ENCODE measurements at regions not wholly inside any gene's neighbourhood (a gene's known extent, or its start where the extent isn't known, plus 50 kb on each side); places are given as distances from the start of the nearest gene placed in this dataset.

GRCh38 chr2:221836095-221836494, 264.0 kb upstream of the EPHA4 start:
- WGBS (ENCODE audit: low lambda C conversion rate): 1% methylated on average over 3 of the region's 3 CpGs
- FAIRE-seq (no peak), ATAC-seq (no peak), DNase-seq (ENCODE audit: low spot score) (no peak)
- Histone ChIP-seq H3K4me2 (ENCODE audit: low read depth, low read length) (no peak overlapping the region), H3K9ac (ENCODE audit: insufficient read depth, low read depth, low read length) (no peak overlapping the region), H4K20me1 (ENCODE audit: insufficient read depth, low read length) (no peaks in the 10 kb centered on the region), H2AFZ (ENCODE audit: low read length) (no peak overlapping the region), H3K27me3 (ENCODE audit: control insufficient read depth in 1 of 2, insufficient read depth in 2 of 2, low read length in 2 of 2) (no peaks in the 10 kb centered on the region), H3K9me3 (ENCODE audit: low read length) (peaks cover 7% of the 10 kb centered on the region; the same call in 1 of the 2 replicates), H3K4me3 (replicated peaks in 1 of 3; ENCODE audit: insufficient read depth in 1 of 3, low read depth in 2 of 3, low read length in 3 of 3) (no peak overlapping the region), H3K27ac (ENCODE audit: extremely low read length, insufficient read depth, low read length) (no peak overlapping the region), H3K36me3 (replicated peaks in 1 of 2; ENCODE audit: control insufficient read depth in 1 of 2, insufficient read depth in 2 of 2, low read length in 2 of 2) (no peaks in the 10 kb centered on the region), H3K4me1 (ENCODE audit: insufficient read depth, low read length) (no peaks in the 10 kb centered on the region), H3K79me2 (ENCODE audit: insufficient read depth, low read length) (no peaks in the 10 kb centered on the region)
- no TSS peak for BruUV-seq (replicated peaks)
- ChIA-PET CTCF (ENCODE audit: low intra/inter-chr PET ratio, low total read pairs) (no interaction called here), POLR2A (no interaction called here)
- in situ Hi-C loops (cut with HindIII; ENCODE audit: extremely low pct_ligation_motif_present, low pct_unique_long_range_greater_than_20kb) (no loop called here), intact Hi-C loops (cut with micrococcal nuclease; ENCODE audit: unreplicated experiment) (no loop called here)
- TF ChIP-seq JDP2 (CRISPR knock-in tag; IDR thresholded peaks at IDR 0.05; ENCODE audit: borderline replicate concordance) (no peak), TRIM22 (IDR thresholded peaks at IDR 0.05) (no peak), CAMTA2 (CRISPR knock-in tag; IDR thresholded peaks at IDR 0.05; ENCODE audit: borderline replicate concordance) (no peak)

GRCh38 chr2:221833966-221834365, 261.9 kb upstream of the EPHA4 start:
- intact Hi-C loops (cut with micrococcal nuclease; ENCODE audit: unreplicated experiment) (no loop called here), in situ Hi-C loops (cut with HindIII; ENCODE audit: extremely low pct_ligation_motif_present, low pct_unique_long_range_greater_than_20kb) (no loop called here)
- ATAC-seq: no peak
- WGBS (ENCODE audit: low lambda C conversion rate): 0% methylated on average over 2 of the region's 2 CpGs
- H4K20me1 ChIP-seq (ENCODE audit: insufficient read depth, low read length): no peaks in the 10 kb centered on the region
- H3K36me3 ChIP-seq (replicated peaks in 1 of 2; ENCODE audit: control insufficient read depth in 1 of 2, insufficient read depth in 2 of 2, low read length in 2 of 2): no peaks in the 10 kb centered on the region
- POLR2A ChIA-PET: no interaction called here
- H3K9ac ChIP-seq (ENCODE audit: insufficient read depth, low read depth, low read length): no peak overlapping the region
- H3K27ac ChIP-seq (ENCODE audit: extremely low read length, insufficient read depth, low read length): no peak overlapping the region
- no peak overlapping the region for H3K4me3 ChIP-seq (replicated peaks in 1 of 3; ENCODE audit: insufficient read depth in 1 of 3, low read depth in 2 of 3, low read length in 3 of 3)
- peaks cover 14% of the 10 kb centered on the region; the same call in 1 of the 2 replicates for H3K9me3 ChIP-seq (ENCODE audit: low read length)
- CTCF ChIA-PET (ENCODE audit: low intra/inter-chr PET ratio, low total read pairs): no interaction called here
- H3K79me2 ChIP-seq (ENCODE audit: insufficient read depth, low read length): no peaks in the 10 kb centered on the region
- no peaks in the 10 kb centered on the region for H3K4me1 ChIP-seq (ENCODE audit: insufficient read depth, low read length)
- H2AFZ ChIP-seq (ENCODE audit: low read length): no peak overlapping the region
- BruUV-seq (replicated peaks): no TSS peak
- no peak overlapping the region for H3K4me2 ChIP-seq (ENCODE audit: low read depth, low read length)
- no peak for FAIRE-seq
- H3K27me3 ChIP-seq (ENCODE audit: control insufficient read depth in 1 of 2, insufficient read depth in 2 of 2, low read length in 2 of 2): no peaks in the 10 kb centered on the region
- DNase-seq (ENCODE audit: low spot score): no peak
- TF ChIP-seq ZBTB7B (CRISPR knock-in tag; IDR thresholded peaks at IDR 0.05) (no peak), ZNF451 (CRISPR knock-in tag; IDR thresholded peaks at IDR 0.05) (no peak), EED (CRISPR knock-in tag; IDR thresholded peaks at IDR 0.05) (no peak), IKZF4 (CRISPR knock-in tag; IDR thresholded peaks at IDR 0.05; ENCODE audit: borderline replicate concordance, low read depth, not compliant biosample characterization) (no peak), ZNF432 (CRISPR knock-in tag; IDR thresholded peaks at IDR 0.05; ENCODE audit: borderline replicate concordance) (no peak), RFXAP (CRISPR knock-in tag; IDR thresholded peaks at IDR 0.05; ENCODE audit: borderline replicate concordance) (no peak), BHLHE40 (IDR thresholded peaks at IDR 0.05; ENCODE audit: low read length) (no peak), ZNF501 (CRISPR knock-in tag; IDR thresholded peaks at IDR 0.05) (no peak), SALL2 (CRISPR knock-in tag; IDR thresholded peaks at IDR 0.05) (no peak), ZNF180 (CRISPR knock-in tag; IDR thresholded peaks at IDR 0.05; ENCODE audit: borderline replicate concordance, low read depth) (no peak), RFXANK (CRISPR knock-in tag; IDR thresholded peaks at IDR 0.05) (no peak), BRD4 (CRISPR knock-in tag; IDR thresholded peaks at IDR 0.05) (no peak), ZNF441 (CRISPR knock-in tag; IDR thresholded peaks at IDR 0.05; ENCODE audit: borderline replicate concordance) (no peak), NBN (conservative IDR thresholded peaks at IDR 0.05) (no peak), ZFYVE20 (CRISPR knock-in tag; IDR thresholded peaks at IDR 0.05; ENCODE audit: borderline replicate concordance, low read depth) (no peak), ZNF280B (CRISPR knock-in tag; IDR thresholded peaks at IDR 0.05; ENCODE audit: borderline replicate concordance) (no peak), NCOA2 (CRISPR knock-in tag; IDR thresholded peaks at IDR 0.05) (no peak)

All from HepG2 (cell line).